H9 (cell line): ENCODE measurements at regions not wholly inside any gene's neighbourhood (a gene's known extent, or its start where the extent isn't known, plus 50 kb on each side); places are given as distances from the start of the nearest gene placed in this dataset.
"Not testable (repeated sequence)": the region's sequence is repeated elsewhere in the genome, so short reads cannot be mapped to it uniquely, and the experiment has no call there.

Experiments
- DNase-seq: peaks from one replicate; pipeline ENCODE4 v3.0.0-alpha.2; 2017
- H2AFZ ChIP-seq: one replicate; pipeline ENCODE4 v1.6.1; 2013; ENCODE audit warnings: mild to moderate bottlenecking, low read length, control low read depth, moderate library complexity
- H2AK5ac ChIP-seq: 2 replicates; pipeline ENCODE4 v1.6.1; 2013; ENCODE audit warnings: low read length, control low read depth, mixed read lengths; ENCODE audit not compliant: insufficient read length
- H2BK120ac ChIP-seq: one replicate; pipeline ENCODE4 v1.6.1; 2013; ENCODE audit warnings: low read depth, mild to moderate bottlenecking, low read length, control low read depth, inconsistent platforms; ENCODE audit not compliant: poor library complexity, severe bottlenecking
- H2BK12ac ChIP-seq: 2 replicates; pipeline ENCODE4 v1.6.1; 2013; ENCODE audit warnings: low read length, control low read depth, mixed read lengths, low read depth; ENCODE audit not compliant: insufficient read length
- H2BK15ac ChIP-seq: 2 replicates; pipeline ENCODE4 v1.6.1; 2013; ENCODE audit warnings: low read depth, low read length, control low read depth
- H2BK20ac ChIP-seq: one replicate; pipeline ENCODE4 v1.6.1; 2013; ENCODE audit warnings: low read depth, mild to moderate bottlenecking, low read length, control low read depth, inconsistent platforms; ENCODE audit not compliant: poor library complexity, severe bottlenecking
- H2BK5ac ChIP-seq: 2 replicates; pipeline ENCODE4 v1.6.1; 2013; ENCODE audit warnings: low read length, control low read depth, mixed read lengths; ENCODE audit not compliant: insufficient read length
- H3K14ac ChIP-seq: 2 replicates; pipeline ENCODE4 v1.6.1; 2013; ENCODE audit warnings: low read length, control low read depth; ENCODE audit not compliant: insufficient read depth
- H3K18ac ChIP-seq: 2 replicates; pipeline ENCODE4 v1.6.1; 2013; ENCODE audit warnings: low read depth, mild to moderate bottlenecking, mixed read lengths, low read length, control low read depth; ENCODE audit not compliant: insufficient read length
- H3K23ac ChIP-seq: 2 replicates; pipeline ENCODE4 v1.6.1; 2013; ENCODE audit warnings: low read length, control low read depth, mixed read lengths, low read depth; ENCODE audit not compliant: insufficient read length
- H3K23me2 ChIP-seq: 2 replicates; pipeline ENCODE4 v1.6.1; 2013; ENCODE audit warnings: low read depth, mild to moderate bottlenecking, mixed read lengths, low read length, control low read depth; ENCODE audit not compliant: insufficient read length, poor library complexity, severe bottlenecking
- H3K27ac ChIP-seq: 2 replicates; pipeline ENCODE4 v1.5.1; 2013; ENCODE audit warnings: low read length, control low read depth, mixed read lengths, low read depth; ENCODE audit not compliant: insufficient read length
- H3K27me3 ChIP-seq: 2 replicates; pipeline ENCODE4 v1.6.1; 2013; ENCODE audit warnings: low read length, control low read depth, inconsistent platforms; ENCODE audit not compliant: insufficient read depth
- H3K4ac ChIP-seq: 2 replicates; pipeline ENCODE4 v1.6.1; 2013; ENCODE audit warnings: low read depth, mild to moderate bottlenecking, control low read depth, inconsistent platforms, low read length, moderate library complexity
- H3K4me1 ChIP-seq: 2 replicates; pipeline ENCODE4 v1.6.1; 2013; ENCODE audit warnings: low read length, control low read depth, inconsistent platforms; ENCODE audit not compliant: insufficient read depth
- H3K4me2 ChIP-seq: 2 replicates; pipeline ENCODE4 v1.6.1; 2013; ENCODE audit warnings: low read length, control low read depth, mixed read lengths; ENCODE audit not compliant: insufficient read length, insufficient read depth
- H3K56ac ChIP-seq: 2 replicates; pipeline ENCODE4 v1.6.1; 2013; ENCODE audit warnings: low read depth, mild to moderate bottlenecking, mixed read lengths, low read length, control low read depth; ENCODE audit not compliant: insufficient read length
- H3K79me1 ChIP-seq: 2 replicates; pipeline ENCODE4 v1.6.1; 2013; ENCODE audit warnings: low read depth, mild to moderate bottlenecking, moderate library complexity, low read length, control low read depth, inconsistent platforms; ENCODE audit not compliant: insufficient read depth, poor library complexity, severe bottlenecking
- H3K79me2 ChIP-seq: 2 replicates; pipeline ENCODE4 v1.6.1; 2013; ENCODE audit warnings: low read length, control low read depth, inconsistent platforms; ENCODE audit not compliant: insufficient read depth
- H3K9ac ChIP-seq: 2 replicates; pipeline ENCODE4 v1.6.1; 2013; ENCODE audit warnings: low read length, control low read depth, mixed read lengths; ENCODE audit not compliant: insufficient read length; ENCODE audit errors: extremely low read depth
- H3K9me3 ChIP-seq: one replicate; pipeline ENCODE4 v1.6.1; 2013; ENCODE audit warnings: low read depth, low read length, inconsistent platforms; ENCODE audit not compliant: control insufficient read depth
- H3T11ph ChIP-seq: one replicate; pipeline ENCODE4 v1.6.1; 2013; ENCODE audit warnings: mild to moderate bottlenecking, low read length, control low read depth, inconsistent platforms
- H4K20me1 ChIP-seq: one replicate; pipeline ENCODE4 v1.6.1; 2013; ENCODE audit not compliant: control insufficient read depth, insufficient read length, insufficient read depth
- H4K5ac ChIP-seq: 2 replicates; pipeline ENCODE4 v1.6.1; 2013; ENCODE audit warnings: low read depth, mild to moderate bottlenecking, mixed read lengths, low read length, control low read depth; ENCODE audit not compliant: insufficient read length
- H4K8ac ChIP-seq: replicated peaks from 2 replicates; pipeline ENCODE4 v1.6.1; 2013; ENCODE audit warnings: low read length, control low read depth, mixed read lengths, low read depth; ENCODE audit not compliant: insufficient read length
- H4K91ac ChIP-seq: 2 replicates; pipeline ENCODE4 v1.6.1; 2013; ENCODE audit warnings: low read depth, mild to moderate bottlenecking, moderate library complexity, mixed read lengths, low read length, control low read depth; ENCODE audit not compliant: insufficient read length
- H3K27ac Mint-ChIP-seq, 3 experiments: 2 replicates in 2 of 3; 3 replicates in 1 of 3; pipeline ENCODE4 v1.8.0; 2020 to 2021; ENCODE audit warnings: mixed read lengths in 3 of 3, mild to moderate bottlenecking in 1 of 3, moderate library complexity in 1 of 3
- H3K27me3 Mint-ChIP-seq: 2 replicates; pipeline ENCODE4 v1.8.0; 2021; ENCODE audit warnings: low read depth, mild to moderate bottlenecking, moderate library complexity, mixed read lengths
- H3K36me3 Mint-ChIP-seq, 3 experiments: 2 replicates in 2 of 3; 3 replicates in 1 of 3; pipeline ENCODE4 v1.8.0; 2020 to 2021; ENCODE audit warnings: low read depth in 3 of 3, mixed read lengths in 3 of 3; ENCODE audit not compliant: insufficient read depth in 1 of 3
- H3K4me1 Mint-ChIP-seq, 2 experiments: 2 replicates each; pipeline ENCODE4 v1.8.0; 2020; ENCODE audit warnings: mixed read lengths in 2 of 2
- H3K4me3 Mint-ChIP-seq, 2 experiments: 2 replicates in 1 of 2; 3 replicates in 1 of 2; pipeline ENCODE4 v1.8.0; 2020 to 2021; ENCODE audit warnings: mild to moderate bottlenecking in 2 of 2, mixed read lengths in 2 of 2, moderate library complexity in 1 of 2
- H3K9me3 Mint-ChIP-seq, 2 experiments: 2 replicates in 1 of 2; 3 replicates in 1 of 2; pipeline ENCODE4 v1.8.0; 2020; ENCODE audit warnings: mild to moderate bottlenecking in 2 of 2, mixed read lengths in 2 of 2, moderate library complexity in 1 of 2
- WGBS: extraction: QIAGEN DNeasy Blood & Tissue Kit; methylation state at CpG from one replicate; pipeline ENCODE4 v1.1.7; 2013; ENCODE audit warnings: missing lambda C conversion rate, low lambda C conversion rate, mixed read lengths; ENCODE audit not compliant: insufficient read length; ENCODE audit errors: extremely low coverage; 5-methylcytosine and 5-hydroxymethylcytosine counted together

- H3K79me1 ChIP-seq, H2AK5ac ChIP-seq, H3T11ph ChIP-seq, H4K91ac ChIP-seq, H2BK12ac ChIP-seq, H3K9ac ChIP-seq, H3K27ac Mint-ChIP-seq, H2BK20ac ChIP-seq, H2BK5ac ChIP-seq, H3K4ac ChIP-seq, H3K27ac ChIP-seq, H3K36me3 Mint-ChIP-seq, H3K9me3 ChIP-seq, H3K27me3 ChIP-seq, DNase-seq, H3K9me3 Mint-ChIP-seq, H4K20me1 ChIP-seq, H3K4me1 Mint-ChIP-seq, H3K4me2 ChIP-seq, H4K5ac ChIP-seq, H3K18ac ChIP-seq, H3K56ac ChIP-seq, H3K79me2 ChIP-seq, H2AFZ ChIP-seq, H2BK120ac ChIP-seq, H3K23ac ChIP-seq, H3K14ac ChIP-seq, H2BK15ac ChIP-seq, H3K4me3 Mint-ChIP-seq, H3K4me1 ChIP-seq, H3K23me2 ChIP-seq, H3K27me3 Mint-ChIP-seq, H4K8ac ChIP-seq: not testable (repeated sequence)
- WGBS: no CpG with 5 or more reads among the region's 4 CpGs
These were observed 653.4 kb downstream of the TGIF2LX start for GRCh38 chrX:90575155-90575554.

- not testable (repeated sequence) for H3K79me2 ChIP-seq, H4K91ac ChIP-seq, H3K23ac ChIP-seq, H3K9me3 Mint-ChIP-seq, H3K4me3 Mint-ChIP-seq, H4K5ac ChIP-seq, H3K27ac Mint-ChIP-seq, H2AFZ ChIP-seq, H3K27ac ChIP-seq, H2AK5ac ChIP-seq, H2BK120ac ChIP-seq, H3K79me1 ChIP-seq, H2BK5ac ChIP-seq, H3K36me3 Mint-ChIP-seq, DNase-seq, H3K4ac ChIP-seq, H3K18ac ChIP-seq, H3K23me2 ChIP-seq, H3K4me1 Mint-ChIP-seq, H2BK20ac ChIP-seq, H3K9me3 ChIP-seq, H3K4me2 ChIP-seq, H3K14ac ChIP-seq, H4K20me1 ChIP-seq, H3K27me3 Mint-ChIP-seq, H4K8ac ChIP-seq, H3K56ac ChIP-seq, H3K4me1 ChIP-seq, H2BK12ac ChIP-seq, H3K9ac ChIP-seq, H2BK15ac ChIP-seq, H3K27me3 ChIP-seq, H3T11ph ChIP-seq
- no CpG with 5 or more reads among the region's 1 CpG for WGBS
These were observed 680.2 kb downstream of the TGIF2LX start for GRCh38 chrX:90601921-90602320.
